NCI-H187 treated with DMSO at 0.1 percent for 48 hours (cell line): ENCODE measurements at regions not wholly inside any gene's neighbourhood (a gene's known extent, or its start where the extent isn't known, plus 50 kb on each side); places are given as distances from the start of the nearest gene placed in this dataset.
"Not testable (repeated sequence)": the region's sequence is repeated elsewhere in the genome, so short reads cannot be mapped to it uniquely, and the experiment has no call there.

Source experiments
- DNase-seq: peaks from one replicate; lab custom pipeline; 2025; lab: John Stamatoyannopoulos, UW

GRCh38 chr3:176870451-176870850 is 326.8 kb downstream of the TBL1XR1 start:
- DNase-seq, result no peak

- peak; percentile 83 for DNase-seq
Measured at GRCh38 chr3:176867681-176868663, 329.3 kb downstream of the TBL1XR1 start.

GRCh38 chr3:176861137-176861536 is 336.1 kb downstream of the TBL1XR1 start:
- DNase-seq, result no peak

GRCh38 chr3:176856721-176857120 is 340.6 kb downstream of the TBL1XR1 start:
- DNase-seq, result no peak

- no peak for DNase-seq
Measured at GRCh38 chr3:176855901-176856486, 341.3 kb downstream of the TBL1XR1 start.

- DNase-seq, result no peak
Measured at GRCh38 chr3:176855213-176855612, 342.1 kb downstream of the TBL1XR1 start.

- DNase-seq, result no peak
Measured at GRCh38 chr3:176850498-176850897, 346.8 kb downstream of the TBL1XR1 start.

GRCh38 chr3:176848431-176849214 is 348.7 kb downstream of the TBL1XR1 start:
- no peak for DNase-seq

GRCh38 chr3:176842914-176843313 is 354.4 kb downstream of the TBL1XR1 start:
- DNase-seq, result no peak

GRCh38 chr3:176840641-176841286 is 356.5 kb downstream of the TBL1XR1 start:
- no peak for DNase-seq

GRCh38 chr3:176839901-176840300 is 357.4 kb downstream of the TBL1XR1 start:
- DNase-seq, result no peak

GRCh38 chr3:176839466-176839865 is 357.8 kb downstream of the TBL1XR1 start:
- DNase-seq, result no peak

- DNase-seq, result not testable (repeated sequence)
Measured at GRCh38 chr3:176827244-176827643, 370.0 kb downstream of the TBL1XR1 start.

- DNase-seq, result no peak
Measured at GRCh38 chr3:176824811-176825210, 372.5 kb downstream of the TBL1XR1 start.

- no peak for DNase-seq
Measured at GRCh38 chr3:176820764-176821163, 376.5 kb downstream of the TBL1XR1 start.

GRCh38 chr3:176816937-176817336 is 380.3 kb downstream of the TBL1XR1 start:
- DNase-seq, result no peak

GRCh38 chr3:176814285-176814684 is 383.0 kb downstream of the TBL1XR1 start:
- no peak for DNase-seq

GRCh38 chr3:176807938-176808337 is 389.3 kb downstream of the TBL1XR1 start:
- no peak for DNase-seq

- no peak for DNase-seq
Measured at GRCh38 chr3:176799675-176800074, 397.6 kb downstream of the TBL1XR1 start.

GRCh38 chr3:176798680-176799079 is 398.6 kb downstream of the TBL1XR1 start:
- DNase-seq, result no peak

- no peak for DNase-seq
Measured at GRCh38 chr3:176796371-176796770, 400.9 kb downstream of the TBL1XR1 start.

- peak; percentile 17 for DNase-seq
Measured at GRCh38 chr3:176795891-176796290, 401.4 kb downstream of the TBL1XR1 start.
